SU-DHL-6 (cell line): ENCODE measurements at regions not wholly inside any gene's neighbourhood (a gene's known extent, or its start where the extent isn't known, plus 50 kb on each side); places are given as distances from the start of the nearest gene placed in this dataset.

Experiments
- EZH2phosphoT487 ChIP-seq: fragments of 200-600 bp; sonication (generic), shearing (Covaris generic); conservative IDR thresholded peaks from 2 replicates; pipeline ENCODE4 v1.6.1; 2018; ENCODE audit warnings: mild to moderate bottlenecking, antibody characterized with exemption, low read length, moderate library complexity, mixed read lengths
- TF ChIP-seq, protein P1 (sequence below): fragments of 200-600 bp; sonication (generic); IDR thresholded peaks from one replicate; pipeline ENCODE4 v1.5.1; 2017; ENCODE audit warnings: antibody characterized with exemption, mild to moderate bottlenecking, low read length, moderate library complexity; ENCODE audit not compliant: insufficient read depth, poor library complexity, severe bottlenecking

DNA sequence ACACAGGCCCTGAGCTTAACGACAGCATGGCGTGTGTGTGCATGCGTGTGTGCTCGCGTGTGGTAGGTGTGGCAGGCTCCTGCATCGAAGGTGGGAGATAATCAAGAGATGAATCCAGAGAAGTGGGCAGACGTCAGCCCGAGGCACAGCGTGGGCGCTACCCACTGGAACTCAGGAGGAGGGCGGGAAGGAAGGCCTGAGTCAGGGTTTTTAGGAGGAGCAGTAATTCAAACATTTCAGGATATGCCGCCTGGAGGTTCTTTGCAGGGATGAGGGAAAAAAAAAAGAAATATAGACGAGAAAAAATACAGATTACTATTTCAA lies 66.3 kb upstream of the STX18 start:
- TF ChIP-seq, protein P1, sequence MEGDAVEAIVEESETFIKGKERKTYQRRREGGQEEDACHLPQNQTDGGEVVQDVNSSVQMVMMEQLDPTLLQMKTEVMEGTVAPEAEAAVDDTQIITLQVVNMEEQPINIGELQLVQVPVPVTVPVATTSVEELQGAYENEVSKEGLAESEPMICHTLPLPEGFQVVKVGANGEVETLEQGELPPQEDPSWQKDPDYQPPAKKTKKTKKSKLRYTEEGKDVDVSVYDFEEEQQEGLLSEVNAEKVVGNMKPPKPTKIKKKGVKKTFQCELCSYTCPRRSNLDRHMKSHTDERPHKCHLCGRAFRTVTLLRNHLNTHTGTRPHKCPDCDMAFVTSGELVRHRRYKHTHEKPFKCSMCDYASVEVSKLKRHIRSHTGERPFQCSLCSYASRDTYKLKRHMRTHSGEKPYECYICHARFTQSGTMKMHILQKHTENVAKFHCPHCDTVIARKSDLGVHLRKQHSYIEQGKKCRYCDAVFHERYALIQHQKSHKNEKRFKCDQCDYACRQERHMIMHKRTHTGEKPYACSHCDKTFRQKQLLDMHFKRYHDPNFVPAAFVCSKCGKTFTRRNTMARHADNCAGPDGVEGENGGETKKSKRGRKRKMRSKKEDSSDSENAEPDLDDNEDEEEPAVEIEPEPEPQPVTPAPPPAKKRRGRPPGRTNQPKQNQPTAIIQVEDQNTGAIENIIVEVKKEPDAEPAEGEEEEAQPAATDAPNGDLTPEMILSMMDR = no peak
- TF ChIP-seq EZH2phosphoT487 = no peak
